ENCODE measurements at regions not wholly inside any gene's neighbourhood (a gene's known extent, or its start where the extent isn't known, plus 50 kb on each side); places are given as distances from the start of the nearest gene placed in this dataset.

DNA sequence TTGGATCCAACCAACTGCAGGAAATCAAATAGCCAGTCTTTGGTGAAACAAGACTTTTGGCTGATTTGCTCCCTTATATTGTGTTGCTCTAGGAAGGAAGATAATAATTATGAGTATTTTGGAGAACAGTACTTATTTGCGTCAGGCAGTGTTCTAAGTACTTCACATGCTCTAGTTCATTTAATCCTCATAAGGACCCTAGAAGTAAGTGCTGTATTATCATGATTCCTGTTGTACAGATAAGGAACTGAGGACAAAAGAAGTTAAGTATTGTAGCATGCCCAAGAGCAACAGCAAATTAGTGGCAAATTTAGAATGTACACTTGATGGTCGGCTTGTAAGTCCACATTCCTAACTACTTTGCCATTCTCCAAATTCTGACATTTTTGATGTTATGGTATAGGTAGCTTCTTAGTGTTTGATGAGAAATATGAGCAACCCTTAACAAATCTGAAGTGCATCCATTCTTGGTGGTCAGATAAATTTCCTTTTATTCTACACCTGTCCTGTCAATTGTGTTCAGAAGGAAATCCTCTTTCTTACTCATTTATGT, 72.0 kb downstream of the SPRY1 start:
- TF ChIP-seq, protein P1, sequence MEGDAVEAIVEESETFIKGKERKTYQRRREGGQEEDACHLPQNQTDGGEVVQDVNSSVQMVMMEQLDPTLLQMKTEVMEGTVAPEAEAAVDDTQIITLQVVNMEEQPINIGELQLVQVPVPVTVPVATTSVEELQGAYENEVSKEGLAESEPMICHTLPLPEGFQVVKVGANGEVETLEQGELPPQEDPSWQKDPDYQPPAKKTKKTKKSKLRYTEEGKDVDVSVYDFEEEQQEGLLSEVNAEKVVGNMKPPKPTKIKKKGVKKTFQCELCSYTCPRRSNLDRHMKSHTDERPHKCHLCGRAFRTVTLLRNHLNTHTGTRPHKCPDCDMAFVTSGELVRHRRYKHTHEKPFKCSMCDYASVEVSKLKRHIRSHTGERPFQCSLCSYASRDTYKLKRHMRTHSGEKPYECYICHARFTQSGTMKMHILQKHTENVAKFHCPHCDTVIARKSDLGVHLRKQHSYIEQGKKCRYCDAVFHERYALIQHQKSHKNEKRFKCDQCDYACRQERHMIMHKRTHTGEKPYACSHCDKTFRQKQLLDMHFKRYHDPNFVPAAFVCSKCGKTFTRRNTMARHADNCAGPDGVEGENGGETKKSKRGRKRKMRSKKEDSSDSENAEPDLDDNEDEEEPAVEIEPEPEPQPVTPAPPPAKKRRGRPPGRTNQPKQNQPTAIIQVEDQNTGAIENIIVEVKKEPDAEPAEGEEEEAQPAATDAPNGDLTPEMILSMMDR (IDR thresholded peaks at IDR 0.05; ENCODE audit: insufficient read depth, low read depth, low read length): no peak
- no peak for DNase-seq (ENCODE audit: low read depth)
- H3K4me3 ChIP-seq (ENCODE audit: low read depth, low read length): no peak overlapping the region
- H3K36me3 ChIP-seq (ENCODE audit: control insufficient read depth, insufficient read depth, low read length): no peaks in the 10 kb centered on the region
- POLR2A ChIA-PET: no interaction called here
- CTCF ChIA-PET: interaction anchor here (1.0 kb wide), 1 partner anchor 8 kb away, joined by 3 read pairs; no protein-coding TSS in a partner anchor
- H3K27me3 ChIP-seq (ENCODE audit: control insufficient read depth, insufficient read depth, low read length): no peaks in the 10 kb centered on the region; the same call in 1 of the 2 replicates

DNA sequence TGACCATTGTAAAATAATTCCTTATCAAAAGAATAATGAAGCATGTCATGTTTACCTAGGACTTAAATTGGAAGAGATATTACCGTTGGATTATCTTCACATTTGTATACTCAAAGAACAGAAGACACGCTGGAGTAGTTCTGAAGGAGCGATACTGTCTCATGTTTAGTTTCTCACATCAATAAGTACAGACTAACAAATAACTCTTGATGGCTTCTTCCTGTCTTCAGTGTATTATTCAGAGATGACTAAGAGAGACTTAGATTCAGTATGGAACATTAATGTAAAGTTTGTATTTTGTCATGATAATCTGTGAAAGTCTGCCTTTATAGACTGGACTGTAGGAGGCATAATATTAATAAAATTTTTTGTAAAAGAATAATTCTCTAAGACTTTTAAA, 72.7 kb downstream of the SPRY1 start:
- TF ChIP-seq, protein P1 (IDR thresholded peaks at IDR 0.05; ENCODE audit: insufficient read depth, low read depth, low read length): no peak
- Histone ChIP-seq H3K36me3 (ENCODE audit: control insufficient read depth, insufficient read depth, low read length) (no peaks in the 10 kb centered on the region), H3K4me3 (ENCODE audit: low read depth, low read length) (no peak overlapping the region), H3K27me3 (ENCODE audit: control insufficient read depth, insufficient read depth, low read length) (no peaks in the 10 kb centered on the region)
- ChIA-PET CTCF (interaction anchor here (1.0 kb wide), 1 partner anchor 9 kb away, joined by 3 read pairs; no protein-coding TSS in a partner anchor), POLR2A (no interaction called here)
- no peak for DNase-seq (ENCODE audit: low read depth)

DNA sequence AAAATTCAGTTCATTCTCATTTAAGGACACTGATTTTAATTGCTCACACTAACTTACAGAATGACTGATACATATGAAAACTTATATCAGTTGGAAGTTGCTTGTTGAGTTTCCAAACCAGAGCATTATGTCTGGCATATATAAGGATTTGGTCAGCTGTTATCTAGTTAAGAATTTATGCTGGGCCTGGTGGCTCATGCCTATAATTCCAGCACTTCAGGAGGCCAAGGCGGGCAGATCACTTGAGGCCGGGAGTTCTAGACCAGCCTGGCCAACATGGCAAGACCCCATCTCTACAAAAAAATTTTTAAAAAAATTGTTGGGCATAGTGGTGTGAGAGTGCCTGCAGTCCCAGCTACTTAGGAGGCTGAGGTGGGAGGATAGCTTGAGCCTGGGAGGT, 73.1 kb downstream of the SPRY1 start:
- Histone ChIP-seq H3K36me3 (ENCODE audit: control insufficient read depth, insufficient read depth, low read length) (no peaks in the 10 kb centered on the region), H3K27me3 (ENCODE audit: control insufficient read depth, insufficient read depth, low read length) (no peaks in the 10 kb centered on the region), H3K4me3 (ENCODE audit: low read depth, low read length) (no peak overlapping the region)
- DNase-seq (ENCODE audit: low read depth): no peak
- CTCF ChIA-PET: no interaction called here
- TF ChIP-seq, protein P1 (IDR thresholded peaks at IDR 0.05; ENCODE audit: insufficient read depth, low read depth, low read length): no peak
- POLR2A ChIA-PET: no interaction called here

DNA sequence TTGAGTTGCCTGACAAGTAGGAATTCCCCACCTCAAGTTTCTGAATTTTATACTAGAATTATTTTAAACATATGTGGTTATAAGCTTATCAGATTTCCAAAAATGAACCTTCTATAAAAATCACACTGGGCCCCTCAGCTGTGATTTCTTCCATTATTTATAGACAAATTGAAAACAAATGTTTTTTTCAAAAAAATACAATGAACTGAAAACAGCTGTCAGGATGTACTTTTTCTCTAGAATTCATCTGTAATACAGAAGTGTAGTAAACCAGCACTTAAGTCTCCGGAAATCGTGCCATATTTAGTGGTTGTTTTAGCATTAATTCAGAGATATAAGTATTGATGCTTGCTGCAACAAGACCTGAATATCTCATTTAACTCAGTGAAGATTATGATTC, 74.0 kb downstream of the SPRY1 start:
- POLR2A ChIA-PET: no interaction called here
- TF ChIP-seq, protein P1 (IDR thresholded peaks at IDR 0.05; ENCODE audit: insufficient read depth, low read depth, low read length): no peak

DNA sequence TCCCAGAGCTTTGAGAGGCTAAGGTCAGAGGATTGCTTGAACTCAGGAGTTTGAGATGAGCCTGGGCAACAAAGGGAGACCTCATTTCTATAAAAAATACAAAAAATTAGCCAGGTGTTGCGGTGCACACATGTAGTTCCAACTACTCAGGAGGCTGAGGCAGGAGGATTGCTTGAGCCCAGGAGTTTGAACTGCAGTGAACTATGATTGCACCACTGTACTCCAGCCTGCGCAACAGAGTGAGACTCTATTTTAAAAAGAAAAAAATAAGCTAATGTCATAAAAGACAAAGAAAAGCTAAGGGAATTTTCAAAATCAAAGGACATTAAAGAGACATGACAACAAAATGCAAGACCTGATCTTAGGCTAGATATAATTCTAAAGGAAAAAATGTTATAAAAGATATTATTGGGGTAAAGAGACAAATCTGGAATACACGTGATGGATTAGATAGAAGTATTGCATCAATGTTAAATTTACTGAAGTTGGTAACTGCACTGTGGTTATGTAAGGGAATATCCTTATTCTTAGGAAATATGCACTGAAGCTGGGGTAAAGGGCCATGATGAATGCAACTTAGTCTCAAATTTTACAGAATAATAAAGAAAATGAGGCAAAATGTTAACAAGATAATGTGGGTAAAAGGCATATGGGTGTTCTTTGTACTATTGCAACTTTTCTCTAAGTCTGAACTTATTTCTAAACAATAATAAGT, 75.2 kb downstream of the SPRY1 start:
- Histone ChIP-seq H3K4me3 (ENCODE audit: low read depth, low read length) (no peak overlapping the region), H3K36me3 (ENCODE audit: control insufficient read depth, insufficient read depth, low read length) (no peaks in the 10 kb centered on the region), H3K27me3 (ENCODE audit: control insufficient read depth, insufficient read depth, low read length) (no peaks in the 10 kb centered on the region)
- ChIA-PET POLR2A (no interaction called here), CTCF (interaction anchor here (1.4 kb wide), 1 partner anchor 9 kb away, joined by 3 read pairs; no protein-coding TSS in a partner anchor)
- DNase-seq (ENCODE audit: low read depth): no peak
- TF ChIP-seq, protein P1 (IDR thresholded peaks at IDR 0.05; ENCODE audit: insufficient read depth, low read depth, low read length): no peak

More for the DNA sequence above, 74.0 kb downstream of the SPRY1 start:
- no peaks in the 10 kb centered on the region for H3K27me3 ChIP-seq (ENCODE audit: control insufficient read depth, insufficient read depth, low read length)
- DNase-seq (ENCODE audit: low read depth): no peak
- CTCF ChIA-PET: no interaction called here
- H3K36me3 ChIP-seq (ENCODE audit: control insufficient read depth, insufficient read depth, low read length): no peaks in the 10 kb centered on the region
- no peak overlapping the region for H3K4me3 ChIP-seq (ENCODE audit: low read depth, low read length)
